ENCODE measurements at regions not wholly inside any gene's neighbourhood (a gene's known extent, or its start where the extent isn't known, plus 50 kb on each side); places are given as distances from the start of the nearest gene placed in this dataset.

GRCh38 chr6:167572841-167573271, 248.0 kb downstream of the TTLL2 start:
- TF ChIP-seq CTCF (IDR thresholded peaks at IDR 0.05): no peak

DNA sequence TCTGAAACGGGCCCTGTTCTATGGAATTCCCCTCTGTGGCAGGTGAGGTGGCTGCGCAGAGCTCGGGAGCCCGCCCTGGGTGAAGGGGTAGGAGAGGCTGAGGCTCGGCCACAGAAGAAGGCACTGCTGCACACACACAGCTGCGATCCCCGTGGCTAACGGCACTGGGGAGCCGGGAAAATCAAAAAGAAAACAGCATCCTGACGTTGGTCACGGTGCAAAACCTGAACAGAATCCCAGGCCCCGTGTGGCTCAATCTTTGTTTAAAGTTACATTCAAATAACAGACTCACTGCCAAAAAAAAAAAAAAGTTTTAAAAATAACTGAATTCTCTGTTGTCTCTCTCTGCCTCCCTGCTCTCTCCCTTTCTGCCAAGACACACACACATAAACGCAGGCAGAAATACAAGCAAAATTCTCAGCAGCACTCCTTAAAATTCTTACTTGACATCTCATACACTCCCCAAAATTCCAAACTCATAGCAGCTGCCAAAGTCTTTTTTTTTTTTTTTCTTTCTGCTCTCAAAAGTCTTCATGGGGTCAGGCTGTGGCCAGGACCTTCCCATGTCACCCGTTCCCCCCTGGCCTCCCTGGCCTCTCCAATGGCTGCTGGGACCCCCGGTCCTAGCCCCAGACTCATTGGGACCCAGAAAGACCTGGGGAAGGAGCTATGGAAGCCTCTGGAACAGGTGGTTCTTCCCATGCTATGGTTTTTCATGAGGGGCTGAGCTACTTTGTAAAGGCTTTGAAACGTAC, 248.8 kb downstream of the TTLL2 start:
- TF ChIP-seq CTCF (IDR thresholded peaks at IDR 0.05): no peak

- TF ChIP-seq CTCF (IDR thresholded peaks at IDR 0.05): no peak
Measured at GRCh38 chr6:167574431-167575151, 249.7 kb downstream of the TTLL2 start.

DNA sequence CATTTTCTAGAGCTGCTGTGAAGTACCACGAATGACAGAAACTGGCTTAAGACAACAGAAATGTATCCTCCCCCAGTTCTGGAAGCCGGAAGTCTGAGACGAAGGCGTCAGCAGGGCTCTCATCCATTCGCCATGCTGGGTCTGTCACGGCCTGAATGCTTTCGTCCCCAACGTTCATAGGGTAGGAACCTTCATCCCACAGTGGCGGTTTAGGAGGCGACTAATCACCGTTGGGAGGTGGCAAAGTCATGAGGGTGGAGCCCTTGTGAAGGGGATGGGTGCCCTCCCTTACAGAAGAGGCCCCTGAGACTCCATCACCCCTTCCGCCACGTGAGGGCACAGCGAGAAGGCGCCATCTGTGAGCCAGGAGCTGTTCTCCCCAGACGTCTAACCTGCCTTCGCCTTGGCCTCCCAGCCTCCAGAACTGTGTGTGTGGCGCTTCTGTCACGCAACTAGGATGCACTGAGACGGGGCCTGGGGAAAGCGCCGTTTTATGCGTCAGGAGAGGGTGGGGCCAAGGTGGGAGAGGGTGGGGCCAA, 250.3 kb downstream of the TTLL2 start:
- TF ChIP-seq CTCF (IDR thresholded peaks at IDR 0.05): no peak

- no peak for TF ChIP-seq CTCF (IDR thresholded peaks at IDR 0.05)
Measured at GRCh38 chr6:167576050-167576741, 250.5 kb upstream of the AFDN start.

GRCh38 chr6:167576828-167577503, 249.7 kb upstream of the AFDN start:
- TF ChIP-seq CTCF (IDR thresholded peaks at IDR 0.05): no peak

DNA sequence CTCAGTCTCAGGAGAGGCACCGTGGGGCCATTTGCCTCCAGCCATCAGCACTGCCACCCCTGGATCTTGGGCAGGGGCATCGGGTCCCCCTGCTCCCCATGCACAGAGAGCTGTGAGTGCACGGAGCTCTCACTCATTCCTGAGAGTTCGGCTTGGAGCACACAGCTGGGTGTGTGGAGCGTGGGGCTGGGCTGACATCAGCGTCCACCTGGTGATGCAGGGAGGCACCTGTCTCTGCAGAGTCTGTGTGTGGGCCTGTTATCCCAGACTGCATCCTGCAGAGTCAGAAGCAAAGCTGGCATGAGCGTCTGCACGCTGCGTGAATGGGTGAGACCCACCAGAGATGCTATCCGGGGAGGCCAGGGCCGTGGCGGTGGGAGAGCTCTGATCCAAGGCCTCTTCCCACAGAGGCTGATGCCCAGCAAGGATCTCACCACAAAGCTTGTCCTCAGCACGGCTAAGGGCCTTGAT, 248.8 kb upstream of the AFDN start:
- no peak for TF ChIP-seq CTCF (IDR thresholded peaks at IDR 0.05)

Measured in LNCAP (cell line).